ENCODE measurements at regions not wholly inside any gene's neighbourhood (a gene's known extent, or its start where the extent isn't known, plus 50 kb on each side); places are given as distances from the start of the nearest gene placed in this dataset.
"Not testable (repeated sequence)": the region's sequence is repeated elsewhere in the genome, so short reads cannot be mapped to it uniquely, and the experiment has no call there.

GRCh38 chr6:160804639-160805038, 102.6 kb downstream of the PLG start:
- DNase-seq (ENCODE audit: low read depth): no peak

GRCh38 chr6:160808263-160808662, 106.2 kb downstream of the PLG start:
- DNase-seq (ENCODE audit: low read depth): no peak

GRCh38 chr6:160810238-160810637, 108.2 kb downstream of the PLG start:
- DNase-seq (ENCODE audit: low read depth): no peak

DNA sequence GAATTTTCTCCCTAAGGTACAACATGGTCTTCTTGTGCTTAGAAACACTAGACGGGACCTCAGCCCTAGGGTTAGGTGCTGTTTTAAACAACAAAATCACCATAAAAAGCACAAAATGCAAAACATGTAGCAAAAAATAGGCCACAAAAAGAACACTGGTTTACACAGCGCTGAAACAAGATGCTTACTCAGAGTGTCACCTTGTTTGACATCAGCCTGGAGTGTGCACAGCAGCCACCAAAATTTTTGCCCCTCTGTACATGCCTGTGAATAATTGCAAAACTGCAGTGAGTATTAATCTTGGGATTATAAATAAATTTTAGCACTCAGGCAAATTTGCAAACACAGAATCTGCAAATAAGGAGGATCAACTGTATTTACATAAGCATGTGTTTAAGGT, 110.1 kb downstream of the PLG start:
- no peak for DNase-seq (ENCODE audit: low read depth)

- no peak for DNase-seq (ENCODE audit: low read depth)
Measured at GRCh38 chr6:160818934-160819333, 116.9 kb downstream of the PLG start.

- DNase-seq (ENCODE audit: low read depth): not testable (repeated sequence)
Measured at GRCh38 chr6:160820661-160821060, 118.6 kb downstream of the PLG start.

DNA sequence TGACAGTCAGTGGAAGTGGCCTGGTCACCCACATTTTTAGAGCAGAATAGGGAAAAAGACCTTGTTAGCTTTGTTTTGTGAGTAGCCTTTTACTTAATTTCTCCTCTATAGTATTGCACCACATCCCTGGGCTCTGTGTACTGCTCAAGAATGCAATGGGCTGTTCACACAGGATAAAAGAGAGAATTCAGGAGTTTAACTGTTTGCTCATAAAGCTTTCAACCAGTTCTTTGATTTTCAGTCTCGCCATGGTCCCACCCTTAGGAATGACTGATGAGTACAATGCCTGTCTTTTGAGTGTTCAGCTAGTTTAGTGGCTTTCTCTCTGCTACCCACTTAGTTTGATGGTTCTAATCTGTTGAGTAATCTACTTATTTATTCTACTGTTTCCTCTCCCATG, 129.7 kb downstream of the PLG start:
- DNase-seq (ENCODE audit: low read depth): no peak

DNA sequence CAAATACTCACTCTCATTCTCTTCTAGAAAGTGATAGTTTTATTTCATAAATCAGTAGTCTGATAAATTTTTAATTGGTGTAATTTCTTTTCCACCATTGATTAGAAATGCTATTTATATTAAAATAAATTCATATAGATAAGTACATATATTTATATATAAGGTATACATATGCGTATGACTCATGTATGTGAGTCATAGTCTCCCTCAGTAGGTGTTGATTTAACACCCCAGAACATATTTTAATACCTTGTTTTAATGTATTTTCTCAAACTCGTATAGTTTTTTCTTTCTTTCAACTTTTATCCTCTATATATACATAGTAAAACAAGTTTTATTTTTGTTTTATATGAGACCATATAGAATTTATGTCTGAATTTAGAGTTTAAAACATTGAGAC, 130.4 kb downstream of the PLG start:
- no peak for DNase-seq (ENCODE audit: low read depth)

DNA sequence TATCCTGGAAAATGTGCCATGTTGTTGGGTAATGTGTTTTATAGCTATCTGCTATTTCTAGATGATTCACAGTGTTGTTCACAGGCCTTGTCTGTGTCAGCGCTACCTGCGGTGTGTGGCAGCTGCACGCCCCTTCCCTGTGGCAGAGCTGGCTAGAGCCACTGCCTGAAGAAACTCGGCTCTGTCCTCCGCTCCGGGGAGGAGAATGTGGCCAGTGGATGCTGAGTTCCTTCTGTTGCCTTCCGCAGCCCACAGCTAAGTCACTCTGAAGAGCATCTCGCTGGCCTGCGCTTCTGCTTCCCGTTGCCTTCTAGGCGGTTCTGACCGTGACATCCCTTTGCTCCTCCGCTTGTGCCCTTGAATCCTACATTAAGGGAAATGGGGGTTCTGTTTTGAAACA, 135.1 kb downstream of the PLG start:
- DNase-seq (ENCODE audit: low read depth): no peak

- DNase-seq (ENCODE audit: low read depth): no peak
Measured at GRCh38 chr6:160851031-160851430, 140.5 kb upstream of the MAP3K4 start.

GRCh38 chr6:160853946-160854345, 137.6 kb upstream of the MAP3K4 start:
- no peak for DNase-seq (ENCODE audit: low read depth)

DNA sequence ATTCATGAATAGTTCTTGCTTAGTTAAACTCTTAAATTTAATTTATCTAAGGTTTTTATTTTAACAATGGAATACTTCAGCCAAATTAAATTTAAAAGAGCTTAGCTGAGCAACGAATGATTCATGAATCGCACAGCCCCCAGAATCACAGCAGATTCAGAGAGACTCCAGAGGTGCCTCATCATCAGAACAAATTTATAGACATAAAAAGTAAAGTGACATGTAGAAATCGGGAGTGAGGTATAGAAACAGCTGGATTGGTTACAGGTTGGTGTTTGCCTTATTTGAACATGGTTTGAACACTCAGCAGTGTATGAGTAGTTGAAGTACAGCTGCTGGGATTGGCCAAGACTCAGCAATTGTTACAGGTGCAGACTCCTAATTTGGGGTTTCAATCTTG, 132.7 kb upstream of the MAP3K4 start:
- DNase-seq (ENCODE audit: low read depth): no peak

GRCh38 chr6:160859822-160860221, 131.7 kb upstream of the MAP3K4 start:
- DNase-seq (ENCODE audit: low read depth): no peak

- no peak for DNase-seq (ENCODE audit: low read depth)
Measured at GRCh38 chr6:160861824-160862223, 129.7 kb upstream of the MAP3K4 start.

DNA sequence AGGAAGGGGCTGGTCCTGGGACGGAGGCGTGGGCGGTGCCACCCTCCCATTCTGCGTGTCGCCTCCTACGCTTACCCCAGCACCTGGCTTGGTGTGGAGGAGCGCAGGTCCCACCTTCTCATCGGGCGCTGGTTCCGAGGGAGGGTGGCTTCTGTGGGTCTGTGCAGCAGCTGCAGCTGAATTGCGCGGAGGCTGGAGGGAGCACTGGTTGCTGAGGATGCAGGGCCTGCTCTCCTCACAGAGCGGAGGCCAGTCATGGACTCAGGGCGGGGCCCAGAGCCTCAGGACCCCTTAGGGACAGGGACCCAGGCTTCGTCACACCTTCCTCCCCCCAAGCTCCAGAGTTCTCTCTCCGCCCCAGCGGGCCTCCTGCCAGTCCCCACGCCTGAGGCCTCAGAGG, 127.8 kb upstream of the MAP3K4 start:
- no peak for DNase-seq (ENCODE audit: low read depth)

DNA sequence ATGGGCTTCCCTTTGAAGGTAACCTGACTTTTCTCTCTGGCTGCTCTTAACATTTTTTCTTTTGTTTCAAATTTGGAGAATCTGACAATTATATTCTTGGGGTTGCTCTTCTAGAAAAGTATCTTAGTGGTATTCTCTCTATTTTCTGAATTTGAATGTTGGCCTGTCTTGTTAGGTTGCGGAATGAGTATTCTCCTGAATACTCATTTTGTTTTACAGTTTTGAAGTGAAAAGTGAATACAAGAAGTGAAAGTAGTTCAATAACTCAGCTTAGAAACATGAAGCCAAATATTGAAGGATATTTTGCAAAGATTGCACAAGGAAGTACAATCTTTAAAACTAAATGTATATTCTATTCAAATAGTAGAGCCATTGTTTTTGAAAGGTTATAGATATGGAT, 120.2 kb upstream of the MAP3K4 start:
- DNase-seq (ENCODE audit: low read depth): no peak

- no peak for DNase-seq (ENCODE audit: low read depth)
Measured at GRCh38 chr6:160881148-160881808, 110.3 kb upstream of the MAP3K4 start.

GRCh38 chr6:160882006-160882405, 109.6 kb upstream of the MAP3K4 start:
- no peak for DNase-seq (ENCODE audit: low read depth)

DNA sequence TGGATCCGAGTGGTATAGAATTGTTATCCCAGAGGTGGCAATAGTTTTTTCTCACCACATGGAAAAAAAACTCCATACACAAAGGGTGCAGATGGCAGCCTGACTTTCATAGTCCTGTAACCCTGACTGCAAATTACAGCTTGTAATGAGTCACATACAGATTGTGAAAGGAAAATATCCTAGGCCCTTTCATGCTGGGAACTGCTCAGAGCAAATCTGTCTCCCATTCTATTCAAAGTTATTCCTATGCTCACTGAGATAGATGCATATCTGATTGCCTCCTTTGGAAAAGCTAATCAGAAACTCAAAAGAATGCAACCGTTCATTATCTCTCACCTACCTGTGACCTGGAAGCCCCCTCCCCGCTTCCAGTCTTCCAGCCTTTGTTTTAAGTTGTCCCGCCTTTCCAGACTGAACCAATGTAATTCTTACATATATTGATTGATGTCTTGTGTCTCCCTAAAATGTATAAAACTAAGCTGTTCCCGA, 108.7 kb upstream of the MAP3K4 start:
- no peak for DNase-seq (ENCODE audit: low read depth)

DNA sequence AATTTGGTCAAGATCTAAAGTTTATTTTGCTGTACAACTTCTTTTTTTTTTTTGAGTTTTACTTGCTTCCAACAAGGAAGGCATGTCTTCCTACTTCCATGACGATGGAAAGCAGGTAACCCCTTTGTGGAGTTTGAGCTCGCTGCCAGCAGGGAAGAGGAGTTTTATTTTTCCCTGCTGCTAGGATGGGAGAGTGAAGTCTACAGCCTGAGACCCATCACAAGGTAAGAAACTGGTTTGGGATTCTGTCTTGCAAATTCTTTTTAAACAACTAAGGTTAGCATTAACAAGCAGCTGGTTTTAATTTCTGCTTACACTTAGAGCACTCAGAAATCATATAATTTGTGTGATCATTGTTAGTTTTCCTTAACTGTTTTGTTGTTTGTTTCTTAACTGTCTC, 108.0 kb upstream of the MAP3K4 start:
- DNase-seq (ENCODE audit: low read depth): no peak

DNA sequence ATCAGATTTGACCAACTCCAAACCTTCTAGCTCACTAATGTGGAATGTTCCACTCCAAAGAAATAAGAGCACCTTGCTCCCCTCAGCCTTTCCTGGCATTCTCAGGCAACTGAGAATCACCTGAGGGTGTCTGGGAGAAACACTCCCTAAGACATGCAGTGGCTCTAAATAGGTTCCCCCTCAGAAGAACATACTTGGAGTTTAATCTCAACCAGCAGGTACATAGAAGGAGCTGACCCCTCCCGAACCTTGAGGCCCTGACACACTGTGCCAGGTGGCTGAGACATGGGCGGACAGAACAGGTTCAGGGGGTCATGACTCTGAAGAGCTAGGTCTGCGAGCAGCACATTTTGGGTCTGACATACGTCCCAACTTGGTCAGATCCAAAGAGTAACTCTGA, 107.6 kb upstream of the MAP3K4 start:
- no peak for DNase-seq (ENCODE audit: low read depth)

DNA sequence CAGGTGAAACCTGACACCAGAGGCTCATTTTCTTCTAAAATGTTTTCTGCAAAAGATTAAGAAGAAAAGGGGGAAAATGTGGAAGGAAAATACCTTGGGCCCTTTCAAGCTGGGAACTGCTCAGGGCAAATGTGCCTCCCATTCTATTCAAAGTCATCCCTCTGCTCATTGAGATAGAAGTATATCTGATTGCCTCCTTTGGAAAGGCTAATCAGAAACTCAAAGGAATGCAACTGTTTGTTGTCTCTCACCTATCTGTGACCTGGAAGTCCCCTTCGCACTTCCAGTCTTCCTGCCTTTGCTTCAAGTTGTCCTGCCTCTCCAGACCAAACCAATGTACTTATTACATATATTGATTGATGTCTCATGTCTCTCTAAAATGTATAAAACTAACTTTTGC, 102.4 kb upstream of the MAP3K4 start:
- not testable (repeated sequence) for DNase-seq (ENCODE audit: low read depth)

DNA sequence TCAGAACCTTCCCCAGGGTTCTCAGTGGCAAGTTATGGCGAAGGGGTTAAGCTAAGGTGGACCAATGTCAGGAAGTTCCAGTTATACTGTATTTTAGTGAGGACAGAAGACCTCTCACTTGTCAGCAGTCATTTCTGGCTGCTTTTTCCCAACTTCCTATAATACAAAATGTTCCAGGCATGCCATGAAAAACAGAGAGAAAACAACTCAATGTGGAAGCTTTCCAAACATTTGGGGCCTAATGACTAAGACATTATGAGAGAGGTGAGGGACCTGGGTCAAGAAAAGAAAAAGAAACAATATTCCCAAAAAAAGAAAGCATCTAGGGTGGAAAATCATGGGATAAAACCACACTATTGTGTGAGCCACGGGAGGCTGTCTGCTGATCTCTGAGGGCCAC, 99.9 kb upstream of the MAP3K4 start:
- no peak for DNase-seq (ENCODE audit: low read depth)

DNA sequence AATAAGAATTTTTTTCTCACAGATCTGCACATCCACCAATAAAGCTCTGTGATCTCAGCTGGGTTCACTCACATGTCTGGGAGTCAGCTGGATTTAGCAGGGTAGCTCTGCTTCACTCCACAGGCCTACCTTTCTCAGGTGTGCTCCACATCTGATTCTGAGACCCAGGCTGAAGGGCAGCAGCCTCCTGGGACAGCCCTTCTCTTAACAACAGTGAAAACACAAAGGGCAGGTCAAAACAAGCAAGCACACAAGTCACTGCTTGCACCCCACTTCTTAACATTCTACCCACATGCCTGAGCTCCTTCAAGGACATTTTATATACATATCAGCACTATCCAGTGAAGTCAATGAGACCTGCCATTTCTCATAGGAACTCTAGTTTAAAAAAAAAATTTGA, 96.0 kb upstream of the MAP3K4 start:
- DNase-seq (ENCODE audit: low read depth): no peak
